Activated B cell treated with CpG ODN at 0.5 μM for 24 hours (primary cell): ENCODE measurements at regions not wholly inside any gene's neighbourhood (a gene's known extent, or its start where the extent isn't known, plus 50 kb on each side); places are given as distances from the start of the nearest gene placed in this dataset.

ENCODE experiments used
- ATAC-seq: fragments of 200-7000 bp; cut with Tn5 transposase; one replicate; pipeline ENCODE4 v1.10.0; 2021; ENCODE audit warnings: low read depth, mild to moderate bottlenecking, moderate library complexity
- CTCF ChIA-PET: fragments of 350-600 bp; sonication (Branson Sonifier 250); formaldehyde crosslinking; loops from one replicate; lab custom pipeline; 2021; ENCODE audit warnings: antibody characterized with exemption; lab: Charles Lee
- POLR2A ChIA-PET: fragments of 350-600 bp; sonication (Branson Sonifier 250); formaldehyde crosslinking; loops from one replicate; lab custom pipeline; 2021; ENCODE audit warnings: antibody characterized with exemption; lab: Charles Lee
- DNase-seq: peaks from one replicate; pipeline ENCODE4 v3.0.0; 2022
- H3K27ac Mint-ChIP-seq: one replicate; pipeline ENCODE4 v1.8.0; 2020; ENCODE audit warnings: mixed read lengths
- H3K27me3 Mint-ChIP-seq: one replicate; pipeline ENCODE4 v1.8.0; 2021; ENCODE audit warnings: mixed read lengths
- H3K36me3 Mint-ChIP-seq: one replicate; pipeline ENCODE4 v1.8.0; 2021; ENCODE audit warnings: low read depth, mixed read lengths
- H3K4me1 Mint-ChIP-seq: one replicate; pipeline ENCODE4 v1.8.0; 2021; ENCODE audit warnings: mixed read lengths
- H3K4me3 Mint-ChIP-seq: one replicate; pipeline ENCODE4 v1.8.0; 2020; ENCODE audit warnings: mild to moderate bottlenecking, mixed read lengths
- H3K9me3 Mint-ChIP-seq: one replicate; pipeline ENCODE4 v1.8.0; 2020; ENCODE audit warnings: mixed read lengths
- CTCF ChIP-seq: fragments of 200-600 bp; IDR thresholded peaks from one replicate; pipeline ENCODE4 v1.8.0; 2022; ENCODE audit warnings: antibody characterized with exemption, mild to moderate bottlenecking
- intact Hi-C: fragments of 100-400 bp; cut with micrococcal nuclease; formaldehyde crosslinking; loops from one replicate; pipeline ENCODE4 v1.15.1; 2024

- DNase-seq (no peak), ATAC-seq (no peak)
- Mint-ChIP-seq H3K4me1 (no peaks in the 10 kb centered on the region), H3K9me3 (peaks cover 16% of the 10 kb centered on the region), H3K27me3 (no peaks in the 10 kb centered on the region), H3K27ac (no peak overlapping the region), H3K4me3 (no peak overlapping the region), H3K36me3 (no peaks in the 10 kb centered on the region)
- CTCF ChIA-PET: no interaction called here
- intact Hi-C loops: no loop called here
- POLR2A ChIA-PET: no interaction called here
- TF ChIP-seq CTCF: no peak
These were observed 875.8 kb upstream of the COX7C start for GRCh38 chr5:85741972-85742371.

GRCh38 chr5:85760519-85760918, 857.2 kb upstream of the COX7C start:
- intact Hi-C loops: no loop called here
- Mint-ChIP-seq H3K27ac (no peak overlapping the region), H3K4me3 (no peak overlapping the region), H3K36me3 (no peaks in the 10 kb centered on the region), H3K27me3 (no peaks in the 10 kb centered on the region), H3K9me3 (peaks cover 11% of the 10 kb centered on the region), H3K4me1 (no peaks in the 10 kb centered on the region)
- no peak for TF ChIP-seq CTCF
- ATAC-seq: no peak
- no peak for DNase-seq
- CTCF ChIA-PET: no interaction called here
- POLR2A ChIA-PET: no interaction called here

GRCh38 chr5:85769347-85769746, 848.4 kb upstream of the COX7C start:
- no peak for ATAC-seq
- Mint-ChIP-seq H3K27me3 (no peaks in the 10 kb centered on the region), H3K9me3 (peaks cover 25% of the 10 kb centered on the region), H3K36me3 (no peaks in the 10 kb centered on the region), H3K4me3 (no peak overlapping the region), H3K27ac (no peak overlapping the region), H3K4me1 (no peaks in the 10 kb centered on the region)
- no peak for DNase-seq
- ChIA-PET CTCF (no interaction called here), POLR2A (no interaction called here)
- TF ChIP-seq CTCF: no peak
- intact Hi-C loops: no loop called here

- Mint-ChIP-seq H3K9me3 (peaks cover 1% of the 10 kb centered on the region), H3K36me3 (no peaks in the 10 kb centered on the region)
- ATAC-seq: no peak
These were observed 833.0 kb upstream of the COX7C start for GRCh38 chr5:85784746-85785145.

GRCh38 chr5:85813146-85813545, 804.6 kb upstream of the COX7C start:
- no peak for TF ChIP-seq CTCF
- Mint-ChIP-seq H3K9me3 (no peaks in the 10 kb centered on the region), H3K4me3 (no peak overlapping the region), H3K36me3 (no peaks in the 10 kb centered on the region), H3K4me1 (no peaks in the 10 kb centered on the region), H3K27ac (no peak overlapping the region), H3K27me3 (no peaks in the 10 kb centered on the region)
- ChIA-PET POLR2A (no interaction called here), CTCF (no interaction called here)
- ATAC-seq (no peak), DNase-seq (no peak)
- intact Hi-C loops: no loop called here

More at GRCh38 chr5:85784746-85785145, 833.0 kb upstream of the COX7C start:
- H3K4me1 Mint-ChIP-seq: no peaks in the 10 kb centered on the region
- H3K27ac Mint-ChIP-seq: no peak overlapping the region
- intact Hi-C loops: no loop called here
- TF ChIP-seq CTCF: no peak
- ChIA-PET CTCF (no interaction called here), POLR2A (no interaction called here)
- H3K27me3 Mint-ChIP-seq: no peaks in the 10 kb centered on the region
- H3K4me3 Mint-ChIP-seq: no peak overlapping the region
- no peak for DNase-seq
